A673 (cell line): ENCODE measurements at regions not wholly inside any gene's neighbourhood (a gene's known extent, or its start where the extent isn't known, plus 50 kb on each side); places are given as distances from the start of the nearest gene placed in this dataset.

Experiments used
- EZH2 ChIP-seq: fragments of 200-600 bp; sonication (generic); IDR thresholded peaks from 2 replicates; pipeline ENCODE4 v1.6.1; 2017; ENCODE audit warnings: borderline replicate concordance, low read depth, mild to moderate bottlenecking, mixed read lengths, antibody characterized with exemption, low read length; ENCODE audit not compliant: poor library complexity, severe bottlenecking
- TF ChIP-seq, protein P1 (sequence below): fragments of 300-800, 200-600 bp; sonication (generic); conservative IDR thresholded peaks from 2 replicates; pipeline ENCODE4 v1.5.1; 2017; ENCODE audit warnings: low read depth, mild to moderate bottlenecking, antibody characterized with exemption, low read length, moderate library complexity, mixed read lengths

DNA sequence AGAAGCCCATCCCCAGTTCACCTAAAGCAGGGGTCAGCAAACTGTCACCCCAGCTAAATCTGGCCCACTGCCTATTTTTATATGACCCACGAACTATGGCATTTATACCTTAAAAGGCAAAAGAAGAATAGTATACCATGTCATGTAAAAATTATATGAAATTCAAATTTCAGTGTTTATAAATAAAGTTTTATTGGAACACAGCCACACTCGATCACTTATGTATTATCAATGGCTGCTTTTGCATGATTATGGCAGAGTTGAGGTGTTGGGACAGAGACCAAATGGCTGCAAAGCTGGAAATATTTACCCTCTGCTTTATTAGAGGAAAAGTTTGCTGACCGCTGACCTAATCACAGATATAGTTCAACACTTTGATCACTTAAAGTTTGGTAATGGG, 59.2 kb upstream of the GATB start:
- TF ChIP-seq, protein P1, sequence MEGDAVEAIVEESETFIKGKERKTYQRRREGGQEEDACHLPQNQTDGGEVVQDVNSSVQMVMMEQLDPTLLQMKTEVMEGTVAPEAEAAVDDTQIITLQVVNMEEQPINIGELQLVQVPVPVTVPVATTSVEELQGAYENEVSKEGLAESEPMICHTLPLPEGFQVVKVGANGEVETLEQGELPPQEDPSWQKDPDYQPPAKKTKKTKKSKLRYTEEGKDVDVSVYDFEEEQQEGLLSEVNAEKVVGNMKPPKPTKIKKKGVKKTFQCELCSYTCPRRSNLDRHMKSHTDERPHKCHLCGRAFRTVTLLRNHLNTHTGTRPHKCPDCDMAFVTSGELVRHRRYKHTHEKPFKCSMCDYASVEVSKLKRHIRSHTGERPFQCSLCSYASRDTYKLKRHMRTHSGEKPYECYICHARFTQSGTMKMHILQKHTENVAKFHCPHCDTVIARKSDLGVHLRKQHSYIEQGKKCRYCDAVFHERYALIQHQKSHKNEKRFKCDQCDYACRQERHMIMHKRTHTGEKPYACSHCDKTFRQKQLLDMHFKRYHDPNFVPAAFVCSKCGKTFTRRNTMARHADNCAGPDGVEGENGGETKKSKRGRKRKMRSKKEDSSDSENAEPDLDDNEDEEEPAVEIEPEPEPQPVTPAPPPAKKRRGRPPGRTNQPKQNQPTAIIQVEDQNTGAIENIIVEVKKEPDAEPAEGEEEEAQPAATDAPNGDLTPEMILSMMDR: no peak
- TF ChIP-seq EZH2: no peak
